ENCODE measurements at regions not wholly inside any gene's neighbourhood (a gene's known extent, or its start where the extent isn't known, plus 50 kb on each side); places are given as distances from the start of the nearest gene placed in this dataset.

GRCh38 chr5:164375051-164375450 is 869.6 kb downstream of the MAT2B start:
- no peaks in the 10 kb centered on the region for H3K36me3 ChIP-seq (ENCODE audit: control insufficient read depth, insufficient read depth, low read length)
- H3K27ac ChIP-seq (ENCODE audit: insufficient read depth, low read depth, low read length, poor library complexity, severe bottlenecking): no peak overlapping the region
- H3K9me3 ChIP-seq (ENCODE audit: control insufficient read depth, low read length): no peaks in the 10 kb centered on the region
- H3K27me3 ChIP-seq (ENCODE audit: control insufficient read depth, insufficient read depth, low read length, poor library complexity, severe bottlenecking): no peaks in the 10 kb centered on the region
- no peaks in the 10 kb centered on the region for H3K4me1 ChIP-seq (ENCODE audit: control insufficient read depth, insufficient read depth, low read length)
- WGBS, 2 experiments: 89% methylated on average over 1 of the region's 1 CpG; no CpG with 5 or more reads in 1 of the 2 experiments
- H3K4me3 ChIP-seq (ENCODE audit: insufficient read depth, low read depth, low read length): no peak overlapping the region

GRCh38 chr5:164376843-164377242 is 871.4 kb downstream of the MAT2B start:
- H3K9me3 ChIP-seq (ENCODE audit: control insufficient read depth, low read length): no peaks in the 10 kb centered on the region
- H3K27ac ChIP-seq (ENCODE audit: insufficient read depth, low read depth, low read length, poor library complexity, severe bottlenecking): no peak overlapping the region
- no peaks in the 10 kb centered on the region for H3K27me3 ChIP-seq (ENCODE audit: control insufficient read depth, insufficient read depth, low read length, poor library complexity, severe bottlenecking)
- H3K36me3 ChIP-seq (ENCODE audit: control insufficient read depth, insufficient read depth, low read length): no peaks in the 10 kb centered on the region
- H3K4me3 ChIP-seq (ENCODE audit: insufficient read depth, low read depth, low read length): no peak overlapping the region
- no peaks in the 10 kb centered on the region for H3K4me1 ChIP-seq (ENCODE audit: control insufficient read depth, insufficient read depth, low read length)

DNA sequence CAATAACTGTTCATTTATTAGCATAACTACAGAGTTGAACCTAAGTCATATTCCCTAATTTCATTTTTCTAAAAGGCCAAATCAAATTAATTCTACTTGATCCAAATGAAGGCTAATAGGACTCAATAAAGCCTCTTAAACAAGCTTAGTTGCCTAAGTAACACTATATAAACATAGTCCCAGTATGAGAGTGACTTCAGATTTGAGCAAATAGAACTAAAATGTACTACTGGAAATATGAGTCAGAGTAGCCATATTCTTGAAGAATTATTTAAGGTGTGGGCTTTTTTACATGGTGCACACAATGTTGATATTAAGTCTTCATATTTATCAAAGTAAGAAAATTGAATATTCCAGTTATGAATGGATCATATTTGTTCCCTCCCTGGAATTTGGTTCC is 872.3 kb downstream of the MAT2B start:
- H3K4me3 ChIP-seq (ENCODE audit: insufficient read depth, low read depth, low read length): no peak overlapping the region
- no peaks in the 10 kb centered on the region for H3K27me3 ChIP-seq (ENCODE audit: control insufficient read depth, insufficient read depth, low read length, poor library complexity, severe bottlenecking)

DNA sequence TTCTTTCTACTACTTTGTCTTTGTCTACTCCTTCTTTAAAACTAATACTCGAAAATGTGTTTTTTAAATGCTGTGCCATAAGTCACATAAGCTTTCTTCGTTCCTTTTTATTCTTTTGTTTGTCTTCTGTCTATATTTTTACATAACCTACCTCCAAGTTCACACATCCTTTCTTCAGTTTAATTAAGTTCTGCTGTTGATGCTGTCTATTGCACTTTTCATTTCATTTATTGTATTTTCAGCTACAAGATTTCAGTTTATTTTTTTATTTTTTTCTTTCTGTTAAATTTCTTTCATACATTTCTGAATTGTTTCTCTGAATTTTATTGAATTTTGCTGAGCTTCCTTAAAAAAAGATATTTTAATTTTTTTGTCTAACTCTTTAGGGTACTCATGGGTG is 878.2 kb downstream of the MAT2B start:
- no peak overlapping the region for H3K27ac ChIP-seq (ENCODE audit: insufficient read depth, low read depth, low read length, poor library complexity, severe bottlenecking)
- WGBS, 2 experiments: 93 to 100% methylated on average over 2 of the region's 2 CpGs
- no peaks in the 10 kb centered on the region for H3K4me1 ChIP-seq (ENCODE audit: control insufficient read depth, insufficient read depth, low read length)

More for the DNA sequence above, 872.3 kb downstream of the MAT2B start:
- H3K9me3 ChIP-seq (ENCODE audit: control insufficient read depth, low read length): no peaks in the 10 kb centered on the region
- H3K4me1 ChIP-seq (ENCODE audit: control insufficient read depth, insufficient read depth, low read length): no peaks in the 10 kb centered on the region
- no peak overlapping the region for H3K27ac ChIP-seq (ENCODE audit: insufficient read depth, low read depth, low read length, poor library complexity, severe bottlenecking)
- no peaks in the 10 kb centered on the region for H3K36me3 ChIP-seq (ENCODE audit: control insufficient read depth, insufficient read depth, low read length)

GRCh38 chr5:164392531-164392930 is 887.1 kb downstream of the MAT2B start:
- Histone ChIP-seq H3K4me3 (ENCODE audit: insufficient read depth, low read depth, low read length) (no peak overlapping the region), H3K4me1 (ENCODE audit: control insufficient read depth, insufficient read depth, low read length) (no peaks in the 10 kb centered on the region), H3K27ac (ENCODE audit: insufficient read depth, low read depth, low read length, poor library complexity, severe bottlenecking) (no peak overlapping the region), H3K36me3 (ENCODE audit: control insufficient read depth, insufficient read depth, low read length) (no peaks in the 10 kb centered on the region), H3K27me3 (ENCODE audit: control insufficient read depth, insufficient read depth, low read length, poor library complexity, severe bottlenecking) (no peaks in the 10 kb centered on the region), H3K9me3 (ENCODE audit: control insufficient read depth, low read length) (no peaks in the 10 kb centered on the region)

More for the DNA sequence above, 878.2 kb downstream of the MAT2B start:
- Histone ChIP-seq H3K9me3 (ENCODE audit: control insufficient read depth, low read length) (no peaks in the 10 kb centered on the region), H3K4me3 (ENCODE audit: insufficient read depth, low read depth, low read length) (no peak overlapping the region), H3K27me3 (ENCODE audit: control insufficient read depth, insufficient read depth, low read length, poor library complexity, severe bottlenecking) (no peaks in the 10 kb centered on the region), H3K36me3 (ENCODE audit: control insufficient read depth, insufficient read depth, low read length) (no peaks in the 10 kb centered on the region)

DNA sequence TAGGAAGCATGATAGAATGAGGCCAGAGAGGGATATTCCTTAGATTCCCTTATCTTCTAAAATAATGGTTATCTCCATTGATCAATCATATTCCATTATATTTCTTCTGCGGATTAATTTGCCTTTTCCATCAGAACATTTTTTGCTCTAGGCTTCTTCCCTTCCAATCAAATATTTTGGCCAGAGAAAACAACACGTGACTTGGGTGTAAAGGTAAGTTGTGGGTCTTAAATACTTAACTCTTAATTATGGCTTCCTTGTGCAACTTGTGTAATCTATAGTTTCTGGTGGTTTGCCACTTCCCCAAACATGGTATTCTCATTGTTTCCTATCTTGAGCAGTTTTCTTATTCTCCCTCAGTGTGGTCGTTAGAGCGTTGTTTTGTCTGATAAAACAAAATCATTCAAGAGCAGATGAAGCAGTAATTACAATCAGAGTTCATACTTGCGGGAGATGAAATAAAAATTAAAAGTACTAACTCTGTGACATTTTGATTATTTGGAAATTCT is 889.3 kb downstream of the MAT2B start:
- Histone ChIP-seq H3K4me3 (ENCODE audit: insufficient read depth, low read depth, low read length) (no peak overlapping the region), H3K9me3 (ENCODE audit: control insufficient read depth, low read length) (no peaks in the 10 kb centered on the region), H3K36me3 (ENCODE audit: control insufficient read depth, insufficient read depth, low read length) (no peaks in the 10 kb centered on the region), H3K4me1 (ENCODE audit: control insufficient read depth, insufficient read depth, low read length) (no peaks in the 10 kb centered on the region), H3K27ac (ENCODE audit: insufficient read depth, low read depth, low read length, poor library complexity, severe bottlenecking) (no peak overlapping the region), H3K27me3 (ENCODE audit: control insufficient read depth, insufficient read depth, low read length, poor library complexity, severe bottlenecking) (no peaks in the 10 kb centered on the region)
- WGBS, 2 experiments: 92 to 98% methylated on average over 4 to 5 of the region's 5 CpGs

- no peaks in the 10 kb centered on the region for H3K36me3 ChIP-seq (ENCODE audit: control insufficient read depth, insufficient read depth, low read length)
- H3K27ac ChIP-seq (ENCODE audit: insufficient read depth, low read depth, low read length, poor library complexity, severe bottlenecking): no peak overlapping the region
- H3K27me3 ChIP-seq (ENCODE audit: control insufficient read depth, insufficient read depth, low read length, poor library complexity, severe bottlenecking): no peaks in the 10 kb centered on the region
- 78 to 94% methylated on average over 1 of the region's 1 CpG for WGBS, 2 experiments
- no peak overlapping the region for H3K4me3 ChIP-seq (ENCODE audit: insufficient read depth, low read depth, low read length)
- H3K4me1 ChIP-seq (ENCODE audit: control insufficient read depth, insufficient read depth, low read length): no peaks in the 10 kb centered on the region
- H3K9me3 ChIP-seq (ENCODE audit: control insufficient read depth, low read length): no peaks in the 10 kb centered on the region
Measured at GRCh38 chr5:164412531-164412930, 907.1 kb downstream of the MAT2B start.

- Histone ChIP-seq H3K27ac (ENCODE audit: insufficient read depth, low read depth, low read length, poor library complexity, severe bottlenecking) (no peak overlapping the region), H3K4me3 (ENCODE audit: insufficient read depth, low read depth, low read length) (no peak overlapping the region), H3K27me3 (ENCODE audit: control insufficient read depth, insufficient read depth, low read length, poor library complexity, severe bottlenecking) (no peaks in the 10 kb centered on the region), H3K36me3 (ENCODE audit: control insufficient read depth, insufficient read depth, low read length) (no peaks in the 10 kb centered on the region), H3K9me3 (ENCODE audit: control insufficient read depth, low read length) (no peaks in the 10 kb centered on the region), H3K4me1 (ENCODE audit: control insufficient read depth, insufficient read depth, low read length) (no peaks in the 10 kb centered on the region)
- 94 to 100% methylated on average over 2 of the region's 2 CpGs for WGBS, 2 experiments
Measured at GRCh38 chr5:164420161-164420560, 914.7 kb downstream of the MAT2B start.

DNA sequence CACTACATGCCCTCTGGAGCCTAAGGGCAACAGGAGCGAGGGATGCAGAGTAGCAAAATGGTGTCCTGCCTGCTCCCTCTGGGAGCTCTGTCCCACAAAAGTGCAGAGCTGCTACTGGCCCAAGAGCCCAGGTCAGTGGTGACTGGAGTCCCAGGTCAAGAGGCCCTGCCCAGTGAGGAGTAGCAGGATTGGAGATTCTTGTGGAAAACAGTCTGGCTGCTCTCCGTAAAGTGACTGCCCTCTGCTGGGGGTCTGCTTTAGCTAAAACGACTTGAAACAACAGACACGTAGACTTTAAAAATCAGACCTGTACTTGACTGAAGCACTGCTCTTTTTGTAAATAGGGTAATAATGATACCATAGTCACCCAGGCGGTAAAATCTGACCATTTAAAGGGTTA is 917.0 kb downstream of the MAT2B start:
- peaks cover 2% of the 10 kb centered on the region for H3K9me3 ChIP-seq (ENCODE audit: control insufficient read depth, low read length)
- no peak overlapping the region for H3K27ac ChIP-seq (ENCODE audit: insufficient read depth, low read depth, low read length, poor library complexity, severe bottlenecking)
- WGBS, 2 experiments: 60 to 61% methylated on average over 4 of the region's 5 CpGs
- H3K36me3 ChIP-seq (ENCODE audit: control insufficient read depth, insufficient read depth, low read length): no peaks in the 10 kb centered on the region
- no peaks in the 10 kb centered on the region for H3K4me1 ChIP-seq (ENCODE audit: control insufficient read depth, insufficient read depth, low read length)
- H3K27me3 ChIP-seq (ENCODE audit: control insufficient read depth, insufficient read depth, low read length, poor library complexity, severe bottlenecking): no peaks in the 10 kb centered on the region
- no peak overlapping the region for H3K4me3 ChIP-seq (ENCODE audit: insufficient read depth, low read depth, low read length)

DNA sequence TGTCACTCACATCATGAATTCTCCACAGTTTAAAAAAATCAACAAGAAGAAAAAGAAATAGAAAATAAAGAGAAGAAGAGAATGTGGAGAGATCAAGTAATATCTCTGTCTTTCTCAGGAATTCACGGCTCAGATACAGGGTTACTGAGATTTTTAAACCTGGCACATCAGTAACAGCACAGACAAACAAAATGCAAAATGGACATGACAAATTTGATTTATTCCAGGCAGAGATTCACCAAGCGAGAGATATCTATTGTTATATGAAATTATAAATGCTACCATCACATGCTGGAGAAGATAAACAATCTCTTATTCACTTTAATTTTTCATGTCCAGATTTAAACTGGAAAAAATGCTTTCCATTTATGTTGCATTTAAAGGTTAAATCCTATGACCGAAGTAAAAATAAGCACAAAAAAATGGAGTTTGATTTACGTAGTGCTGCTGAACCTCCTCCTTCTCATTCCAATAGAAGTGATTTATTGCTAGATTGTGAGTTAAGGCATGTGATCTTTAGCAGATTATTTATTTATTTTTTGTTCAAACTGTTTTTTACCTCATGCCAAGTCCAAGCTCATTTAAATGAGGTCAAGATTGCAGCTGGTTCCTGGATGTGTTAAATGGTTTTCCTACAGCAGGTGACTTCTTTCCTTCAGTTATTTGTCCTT is 926.4 kb downstream of the MAT2B start:
- 98 to 100% methylated on average over 3 of the region's 4 CpGs for WGBS, 2 experiments
- Histone ChIP-seq H3K4me3 (ENCODE audit: insufficient read depth, low read depth, low read length) (no peak overlapping the region), H3K4me1 (ENCODE audit: control insufficient read depth, insufficient read depth, low read length) (no peaks in the 10 kb centered on the region), H3K27me3 (ENCODE audit: control insufficient read depth, insufficient read depth, low read length, poor library complexity, severe bottlenecking) (no peaks in the 10 kb centered on the region), H3K36me3 (ENCODE audit: control insufficient read depth, insufficient read depth, low read length) (no peaks in the 10 kb centered on the region), H3K9me3 (ENCODE audit: control insufficient read depth, low read length) (no peaks in the 10 kb centered on the region), H3K27ac (ENCODE audit: insufficient read depth, low read depth, low read length, poor library complexity, severe bottlenecking) (no peak overlapping the region)

Data from ectodermal cell (in vitro differentiated cells).